GM18505 (cell line): ENCODE measurements at regions not wholly inside any gene's neighbourhood (a gene's known extent, or its start where the extent isn't known, plus 50 kb on each side); places are given as distances from the start of the nearest gene placed in this dataset.
"Not testable (repeated sequence)": the region's sequence is repeated elsewhere in the genome, so short reads cannot be mapped to it uniquely, and the experiment has no call there.

Source experiments
- ATAC-seq: cut with Tn5 transposase; IDR thresholded peaks from one replicate; pipeline ENCODE4 v1.9.1; 2021; ENCODE audit not compliant: unreplicated experiment
- POLR2A ChIP-seq: IDR thresholded peaks from 4 replicates; pipeline ENCODE4 v1.6.1; 2011; ENCODE audit warnings: borderline replicate concordance; ENCODE audit not compliant: insufficient read depth, insufficient read length; ENCODE audit errors: extremely low read depth

- no peak for ATAC-seq
Observed at GRCh38 chr1:103469801-103470200, 55.7 kb upstream of the RNPC3 start.

DNA sequence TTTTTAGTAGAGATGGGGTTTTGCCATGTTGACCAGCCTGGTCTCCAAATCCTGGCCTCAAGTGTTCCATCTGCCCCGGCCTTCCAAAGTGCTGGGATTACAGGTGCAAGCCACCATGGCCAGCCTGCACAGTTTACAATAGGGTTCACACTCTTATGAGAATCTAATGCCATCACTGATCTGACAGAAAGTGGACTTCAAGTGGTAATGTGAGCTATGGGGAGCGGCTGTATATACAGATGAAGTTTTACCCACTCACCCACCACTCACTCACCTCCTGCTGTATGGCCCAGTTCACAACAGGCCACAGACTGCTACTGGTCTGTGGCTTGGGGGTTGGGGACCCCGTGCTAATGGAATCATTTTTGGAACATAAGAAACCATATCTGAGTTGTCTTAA, 58.4 kb upstream of the RNPC3 start:
- no peak for ATAC-seq
- TF ChIP-seq POLR2A, result no peak

More at GRCh38 chr1:103469801-103470200, 55.7 kb upstream of the RNPC3 start:
- TF ChIP-seq POLR2A, result no peak

DNA sequence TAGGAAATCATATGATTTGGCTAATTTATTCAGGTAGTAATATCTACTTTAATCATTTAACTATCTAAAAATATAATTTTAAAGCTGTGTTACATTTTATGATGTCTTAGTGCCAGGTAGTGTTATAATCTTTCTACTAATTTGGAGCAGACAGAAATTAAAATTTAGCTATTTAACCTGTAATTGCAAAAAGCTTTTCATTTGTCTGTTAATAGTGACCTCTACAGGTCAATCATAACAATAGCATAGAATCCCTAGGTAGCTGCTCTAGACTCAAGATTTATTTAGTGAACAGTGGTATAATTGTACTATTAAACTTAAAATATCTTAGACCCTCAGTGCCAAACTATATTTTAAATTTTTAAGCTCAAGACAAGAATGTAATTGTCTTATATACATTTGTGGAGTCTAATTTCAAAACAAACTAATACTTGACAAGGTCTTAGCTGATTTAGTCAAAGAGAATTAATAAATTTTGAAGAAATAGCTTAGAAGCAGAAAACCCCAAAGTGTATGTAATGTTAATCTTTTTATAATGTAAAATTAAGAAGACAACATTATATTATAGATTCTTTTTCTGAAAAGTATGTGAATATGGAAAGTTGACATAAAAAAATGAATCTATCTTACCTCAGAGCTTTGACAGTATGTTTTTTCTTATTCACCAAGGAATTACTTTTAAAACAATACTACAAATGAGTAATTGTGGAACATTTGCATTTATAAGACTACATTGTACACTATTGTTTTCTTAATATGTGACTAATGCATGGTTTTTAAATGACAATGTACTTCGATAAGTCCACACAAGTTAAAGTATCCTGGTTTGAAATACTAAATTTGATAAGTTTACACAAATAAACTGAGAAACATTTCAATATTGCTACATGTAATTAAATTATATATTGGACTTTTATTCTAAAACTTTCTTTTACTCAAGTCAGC, 64.1 kb upstream of the RNPC3 start:
- ATAC-seq, result no peak
- no peak for TF ChIP-seq POLR2A

- ATAC-seq, result no peak
- TF ChIP-seq POLR2A, result no peak
Observed at GRCh38 chr1:103460511-103460910, 65.0 kb upstream of the RNPC3 start.

GRCh38 chr1:103459346-103459745, 66.2 kb upstream of the RNPC3 start:
- no peak for ATAC-seq
- no peak for TF ChIP-seq POLR2A

DNA sequence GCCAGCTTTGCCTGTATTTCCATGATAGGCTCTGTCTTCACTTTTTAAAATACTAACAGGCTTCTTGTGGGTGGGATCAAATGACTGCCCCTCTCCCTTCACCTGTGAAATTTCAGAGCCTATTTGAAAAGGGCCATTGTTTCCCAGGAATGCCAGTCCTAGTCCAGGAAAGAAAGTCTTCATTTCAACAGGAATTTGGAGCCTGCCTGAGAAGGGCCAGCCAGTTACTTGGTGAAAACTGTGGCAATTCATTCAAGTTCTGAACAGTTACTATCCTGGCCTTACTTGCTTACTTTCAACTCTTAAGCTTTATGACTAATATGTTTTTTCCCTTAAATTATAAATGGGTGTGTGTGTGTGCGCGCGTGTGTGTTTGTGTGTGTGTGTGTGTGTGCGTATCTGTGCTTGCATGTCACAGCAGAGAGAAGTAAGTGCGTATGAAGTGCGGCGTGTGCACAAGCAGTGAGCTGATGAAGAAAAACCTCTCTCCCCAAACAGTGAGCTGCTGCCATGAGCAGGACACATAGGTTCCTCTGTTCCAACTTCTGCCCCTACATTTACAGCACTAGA, 67.5 kb upstream of the RNPC3 start:
- TF ChIP-seq POLR2A, result no peak

DNA sequence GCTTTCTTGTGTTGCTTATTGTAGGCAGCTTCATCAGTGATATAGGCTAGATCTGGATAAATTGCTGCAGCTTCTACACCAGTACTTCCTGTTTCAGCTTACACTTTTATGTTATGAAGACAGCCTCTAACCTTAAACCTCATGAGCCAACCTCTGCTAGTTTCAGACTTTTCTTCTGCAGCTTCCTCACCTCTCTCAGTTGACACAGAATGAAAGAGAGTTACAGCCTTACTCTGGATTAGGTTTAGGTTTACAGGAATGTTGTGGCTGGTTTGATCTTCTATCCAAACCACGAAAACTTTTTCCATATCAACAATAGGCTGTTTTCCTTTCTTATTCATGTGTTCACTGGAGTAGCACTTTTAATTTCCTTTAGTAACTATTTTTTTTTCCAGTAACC, 76.9 kb upstream of the RNPC3 start:
- ATAC-seq, result no peak
- TF ChIP-seq POLR2A, result no peak

More for the DNA sequence above, 67.5 kb upstream of the RNPC3 start:
- ATAC-seq, result no peak

DNA sequence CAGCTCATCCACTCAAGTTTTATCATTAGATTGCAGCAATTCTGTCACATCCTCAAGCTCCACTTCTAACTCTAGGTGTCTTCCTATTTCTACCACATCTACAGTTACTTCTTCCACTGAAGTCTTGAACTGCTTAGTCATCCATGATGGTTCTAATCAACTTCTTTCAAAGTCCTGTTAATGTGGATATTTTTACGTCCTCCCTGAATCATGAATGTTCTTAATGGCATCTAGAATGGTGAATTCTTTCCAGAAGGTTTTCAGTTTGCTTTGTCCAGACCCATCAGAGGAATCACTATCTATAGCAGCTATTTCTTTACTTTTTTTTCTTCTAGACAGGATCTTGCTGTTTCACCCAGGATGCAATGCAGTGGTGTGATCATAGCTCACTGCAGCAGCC, 78.0 kb upstream of the RNPC3 start:
- ATAC-seq, result no peak
- no peak for TF ChIP-seq POLR2A

- TF ChIP-seq POLR2A, result no peak
- ATAC-seq, result no peak
Observed at GRCh38 chr1:103441342-103441741, 84.2 kb upstream of the RNPC3 start.

GRCh38 chr1:103436568-103437100, 88.9 kb upstream of the RNPC3 start:
- ATAC-seq, result not testable (repeated sequence)

- no peak for ATAC-seq
- TF ChIP-seq POLR2A, result no peak
Observed at GRCh38 chr1:103435443-103435842, 90.1 kb upstream of the RNPC3 start.

DNA sequence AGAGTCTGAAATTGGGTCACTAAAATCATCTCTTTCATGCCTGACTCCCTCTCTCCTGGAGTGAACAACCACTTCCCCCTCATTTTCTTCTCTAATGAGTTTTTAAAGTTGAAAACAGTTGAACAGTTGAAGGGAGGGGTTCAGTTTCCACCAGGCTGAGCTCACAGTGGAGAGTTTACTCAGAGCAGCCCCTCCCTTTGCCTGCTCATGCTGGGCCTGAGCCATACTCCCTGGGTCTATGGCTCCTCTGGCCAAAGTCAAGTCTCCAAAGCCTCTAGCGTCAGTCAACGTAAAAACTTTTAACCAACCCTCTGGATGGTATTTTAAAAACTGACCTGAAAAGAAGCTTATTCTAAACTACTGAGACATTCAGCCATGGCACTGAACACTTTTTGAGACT, 100.8 kb upstream of the RNPC3 start:
- no peak for ATAC-seq
- TF ChIP-seq POLR2A, result no peak

DNA sequence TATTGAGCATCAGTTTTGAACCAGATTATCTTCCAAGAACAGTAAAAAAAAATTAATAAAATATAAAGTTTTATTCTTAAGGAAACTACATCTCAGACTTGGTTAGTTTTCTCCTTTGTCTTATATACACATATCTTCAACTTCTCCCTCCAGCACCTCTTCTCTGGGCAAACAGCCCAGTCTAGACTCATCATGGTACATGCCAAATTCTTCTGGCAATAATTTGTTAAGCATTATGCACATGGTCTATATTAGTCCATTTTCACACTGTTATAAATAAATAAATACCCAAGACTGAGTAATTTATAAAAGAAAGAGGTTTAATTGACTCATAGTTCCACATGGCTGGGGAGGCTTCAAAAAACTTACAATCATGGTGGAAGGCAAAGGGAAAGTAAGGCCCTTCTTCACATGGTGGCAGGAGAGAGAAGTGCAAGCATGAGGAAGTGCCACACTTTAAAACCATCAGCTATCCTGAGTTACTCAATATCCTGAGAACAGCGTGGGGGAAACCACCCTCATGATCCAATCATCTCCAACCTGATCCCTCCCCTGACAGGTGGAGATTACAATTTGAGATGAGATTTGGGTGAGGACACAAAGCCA, 108.7 kb upstream of the RNPC3 start:
- ATAC-seq, result no peak
- no peak for TF ChIP-seq POLR2A

GRCh38 chr1:103387898-103388297, 137.6 kb upstream of the RNPC3 start:
- no peak for ATAC-seq
- no peak for TF ChIP-seq POLR2A
